MM.1S (cell line): ENCODE measurements at regions not wholly inside any gene's neighbourhood (a gene's known extent, or its start where the extent isn't known, plus 50 kb on each side); places are given as distances from the start of the nearest gene placed in this dataset.
A peak's percentile ranks its signal among the peaks of the same experiment; 100 is the strongest.

Experiments
- DNase-seq: peaks from one replicate; pipeline ENCODE4 v3.0.0-alpha.2; 2015
- H2AFZ ChIP-seq: fragments of 300-600 bp; sonication (generic); 2 replicates; pipeline ENCODE4 v1.6.0; 2016; ENCODE audit warnings: antibody characterized with exemption, low read length
- H3F3A ChIP-seq: fragments of 300-600 bp; sonication (generic); 2 replicates; pipeline ENCODE4 v1.6.1; 2016; ENCODE audit warnings: mild to moderate bottlenecking, antibody characterized with exemption, low read length, moderate library complexity, mixed read lengths; ENCODE audit not compliant: insufficient read depth
- H3K27ac ChIP-seq: fragments of 300-600 bp; sonication (generic); 2 replicates; pipeline ENCODE4 v1.5.1; 2016; ENCODE audit warnings: mild to moderate bottlenecking, low read length
- H3K27me3 ChIP-seq: fragments of 300-600 bp; sonication (generic); replicated peaks from 2 replicates; pipeline ENCODE4 v1.6.0; 2016; ENCODE audit warnings: low read length; ENCODE audit not compliant: insufficient read depth
- H3K36me3 ChIP-seq: fragments of 300-600 bp; sonication (generic); replicated peaks from 2 replicates; pipeline ENCODE4 v1.6.1; 2016; ENCODE audit warnings: mild to moderate bottlenecking, low read length, mixed read lengths; ENCODE audit not compliant: insufficient read depth
- H3K4me1 ChIP-seq: fragments of 300-600 bp; sonication (generic); 2 replicates; pipeline ENCODE4 v1.6.1; 2016; ENCODE audit warnings: low read length, mixed read lengths
- H3K4me2 ChIP-seq: fragments of 300-600 bp; sonication (generic); 2 replicates; pipeline ENCODE4 v1.6.0; 2016; ENCODE audit warnings: low read depth, low read length
- H3K4me3 ChIP-seq: fragments of 300-600 bp; sonication (generic); 2 replicates; pipeline ENCODE4 v1.5.1; 2016; ENCODE audit warnings: low read length, mixed read lengths
- H3K79me2 ChIP-seq: fragments of 300-600 bp; sonication (generic); 2 replicates; pipeline ENCODE4 v1.6.1; 2016; ENCODE audit warnings: mixed run types, low read length, mixed read lengths
- H3K9ac ChIP-seq: fragments of 300-600 bp; sonication (generic); 2 replicates; pipeline ENCODE4 v1.6.1; 2016; ENCODE audit warnings: low read length, mixed read lengths
- H3K9me2 ChIP-seq: fragments of 300-600 bp; sonication (generic); replicated peaks from 2 replicates; pipeline ENCODE4 v1.6.1; 2016; ENCODE audit warnings: mild to moderate bottlenecking, low read length, mixed read lengths; ENCODE audit not compliant: insufficient read depth
- H3K9me3 ChIP-seq: fragments of 300-600 bp; sonication (generic); replicated peaks from 2 replicates; pipeline ENCODE4 v1.6.1; 2016; ENCODE audit warnings: mild to moderate bottlenecking, low read length, mixed read lengths; ENCODE audit not compliant: insufficient read depth
- H4K20me1 ChIP-seq: fragments of 300-600 bp; sonication (generic); 2 replicates; pipeline ENCODE4 v1.6.1; 2016; ENCODE audit warnings: mild to moderate bottlenecking, low read length, moderate library complexity, mixed read lengths; ENCODE audit not compliant: insufficient read depth
- EZH2 ChIP-seq: fragments of 300-600 bp; sonication (generic); optimal IDR thresholded peaks from 2 replicates; pipeline ENCODE3; 2017; ENCODE audit warnings: low read depth, mild to moderate bottlenecking, antibody characterized with exemption, low read length, mixed read lengths
- EZH2phosphoT487 ChIP-seq: fragments of 300-600 bp; sonication (generic); IDR thresholded peaks from 2 replicates; pipeline ENCODE4 v1.6.1; 2018; ENCODE audit warnings: antibody characterized with exemption, low read length
- TF ChIP-seq, protein P1 (sequence below): fragments of 300-600 bp; sonication (generic); IDR thresholded peaks from 2 replicates; pipeline ENCODE4 v1.5.1; 2016; ENCODE audit warnings: antibody characterized with exemption, low read length, mixed read lengths

DNA sequence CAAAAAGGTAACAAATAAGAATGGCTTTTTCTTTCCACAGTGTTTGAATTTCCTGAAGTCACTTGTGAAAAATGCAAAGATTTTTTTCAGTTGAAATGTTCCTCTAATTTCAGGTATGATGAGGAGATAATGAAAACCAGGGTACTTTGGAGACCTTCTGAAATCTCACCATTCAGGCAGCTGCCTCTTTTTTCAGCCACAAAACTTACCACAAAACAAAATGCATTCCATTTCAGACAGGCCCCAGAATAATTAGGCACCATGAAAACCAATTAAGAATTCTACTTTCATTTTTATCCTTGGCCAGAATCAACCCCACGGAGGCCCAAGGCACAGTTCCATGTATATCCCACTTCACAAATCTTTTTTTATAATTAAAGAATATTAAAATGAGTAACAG, 880.3 kb upstream of the ACVR2A start:
- no peaks in the 10 kb centered on the region for H4K20me1 ChIP-seq
- H3K9me3 ChIP-seq = no peaks in the 10 kb centered on the region
- H3K4me3 ChIP-seq = no peak overlapping the region
- no peak overlapping the region for H3K4me2 ChIP-seq
- no peaks in the 10 kb centered on the region for H3K4me1 ChIP-seq
- peak; percentile 10 for DNase-seq
- H2AFZ ChIP-seq = no peak overlapping the region
- no peak overlapping the region for H3K27ac ChIP-seq
- H3K27me3 ChIP-seq = no peaks in the 10 kb centered on the region
- H3K9me2 ChIP-seq = no peaks in the 10 kb centered on the region
- H3F3A ChIP-seq = no peaks in the 10 kb centered on the region
- H3K9ac ChIP-seq = no peak overlapping the region
- H3K36me3 ChIP-seq = no peaks in the 10 kb centered on the region
- H3K79me2 ChIP-seq = no peaks in the 10 kb centered on the region
- TF ChIP-seq EZH2 (no peak), EZH2phosphoT487 (no peak)
- TF ChIP-seq, protein P1, sequence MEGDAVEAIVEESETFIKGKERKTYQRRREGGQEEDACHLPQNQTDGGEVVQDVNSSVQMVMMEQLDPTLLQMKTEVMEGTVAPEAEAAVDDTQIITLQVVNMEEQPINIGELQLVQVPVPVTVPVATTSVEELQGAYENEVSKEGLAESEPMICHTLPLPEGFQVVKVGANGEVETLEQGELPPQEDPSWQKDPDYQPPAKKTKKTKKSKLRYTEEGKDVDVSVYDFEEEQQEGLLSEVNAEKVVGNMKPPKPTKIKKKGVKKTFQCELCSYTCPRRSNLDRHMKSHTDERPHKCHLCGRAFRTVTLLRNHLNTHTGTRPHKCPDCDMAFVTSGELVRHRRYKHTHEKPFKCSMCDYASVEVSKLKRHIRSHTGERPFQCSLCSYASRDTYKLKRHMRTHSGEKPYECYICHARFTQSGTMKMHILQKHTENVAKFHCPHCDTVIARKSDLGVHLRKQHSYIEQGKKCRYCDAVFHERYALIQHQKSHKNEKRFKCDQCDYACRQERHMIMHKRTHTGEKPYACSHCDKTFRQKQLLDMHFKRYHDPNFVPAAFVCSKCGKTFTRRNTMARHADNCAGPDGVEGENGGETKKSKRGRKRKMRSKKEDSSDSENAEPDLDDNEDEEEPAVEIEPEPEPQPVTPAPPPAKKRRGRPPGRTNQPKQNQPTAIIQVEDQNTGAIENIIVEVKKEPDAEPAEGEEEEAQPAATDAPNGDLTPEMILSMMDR = no peak

DNA sequence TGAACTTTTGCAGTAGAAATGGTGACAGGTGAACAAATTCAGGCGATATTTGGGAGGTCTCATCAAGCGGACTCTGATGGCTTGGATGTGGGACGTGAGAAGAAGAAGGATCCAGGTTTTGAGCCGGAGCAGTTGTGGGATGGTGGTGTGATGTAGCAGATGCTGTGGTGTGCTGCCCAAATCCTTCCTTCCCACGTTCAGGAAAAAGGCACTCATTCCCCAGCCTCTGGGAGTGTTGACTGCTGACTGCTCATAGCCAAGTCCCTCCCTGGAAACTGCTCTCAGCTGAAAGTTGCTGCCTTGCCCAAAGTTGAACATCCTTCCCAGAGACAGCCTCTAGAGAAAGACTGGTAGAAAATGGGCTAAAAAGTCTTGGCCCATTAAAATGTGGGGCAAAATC, 890.3 kb upstream of the ACVR2A start:
- Histone ChIP-seq H4K20me1 (no peaks in the 10 kb centered on the region), H3K9ac (no peak overlapping the region), H3F3A (no peaks in the 10 kb centered on the region), H3K4me2 (no peak overlapping the region), H3K9me2 (no peaks in the 10 kb centered on the region), H3K27ac (no peak overlapping the region), H3K4me1 (no peaks in the 10 kb centered on the region), H3K4me3 (no peak overlapping the region), H2AFZ (no peak overlapping the region), H3K27me3 (no peaks in the 10 kb centered on the region), H3K36me3 (no peaks in the 10 kb centered on the region), H3K79me2 (no peaks in the 10 kb centered on the region), H3K9me3 (no peaks in the 10 kb centered on the region)
- no peak for DNase-seq
- TF ChIP-seq, protein P1 = no peak
- no peak for TF ChIP-seq EZH2phosphoT487
- TF ChIP-seq EZH2 = no peak

DNA sequence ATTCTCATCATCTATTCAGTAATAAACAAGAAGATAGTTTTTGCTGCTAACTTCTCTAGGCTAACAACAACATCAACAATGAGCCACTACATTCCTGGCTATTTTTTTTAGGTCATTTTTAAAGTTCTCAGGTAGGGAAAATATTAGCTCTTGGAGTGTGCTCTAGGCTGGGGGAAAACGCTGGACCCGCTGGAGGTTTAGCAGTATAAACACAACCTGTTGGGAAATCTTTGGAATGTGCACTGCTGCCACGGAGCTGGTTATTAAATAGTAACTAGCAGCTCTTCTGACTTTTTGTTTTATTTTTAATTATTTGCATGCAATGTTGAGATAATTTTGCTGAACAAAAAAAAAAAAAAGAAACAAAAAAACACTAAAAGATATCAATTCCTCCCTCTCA, 892.1 kb upstream of the ACVR2A start:
- Histone ChIP-seq H3K79me2 (no peaks in the 10 kb centered on the region), H3K9me3 (no peaks in the 10 kb centered on the region), H3K4me3 (no peak overlapping the region), H3K36me3 (no peaks in the 10 kb centered on the region), H3K27ac (no peak overlapping the region), H3K27me3 (no peaks in the 10 kb centered on the region), H3K4me1 (no peaks in the 10 kb centered on the region), H3K9ac (no peak overlapping the region), H4K20me1 (no peaks in the 10 kb centered on the region), H3K9me2 (no peaks in the 10 kb centered on the region), H2AFZ (no peak overlapping the region), H3F3A (no peaks in the 10 kb centered on the region), H3K4me2 (no peak overlapping the region)
- DNase-seq = no peak
- TF ChIP-seq, protein P1 = no peak
- TF ChIP-seq EZH2 (no peak), EZH2phosphoT487 (no peak)
